Stimulated activated CD4-positive, alpha-beta T cell treated with anti-CD3 and anti-CD28 coated beads, Interleukin-15, amount 100 ng/mL, for 24 hours (primary cell): ENCODE measurements at regions not wholly inside any gene's neighbourhood (a gene's known extent, or its start where the extent isn't known, plus 50 kb on each side); places are given as distances from the start of the nearest gene placed in this dataset.

Experiments
- DNase-seq: peaks from one replicate; pipeline ENCODE4 v3.0.0-alpha.2; 2020

GRCh38 chr11:115087791-115088190 is 409.5 kb downstream of the NXPE2 start:
- no peak for DNase-seq

- no peak for DNase-seq
Measured at GRCh38 chr11:115092516-115092915, 411.7 kb downstream of the CADM1 start.

GRCh38 chr11:115097796-115098408 is 406.3 kb downstream of the CADM1 start:
- DNase-seq: no peak

DNA sequence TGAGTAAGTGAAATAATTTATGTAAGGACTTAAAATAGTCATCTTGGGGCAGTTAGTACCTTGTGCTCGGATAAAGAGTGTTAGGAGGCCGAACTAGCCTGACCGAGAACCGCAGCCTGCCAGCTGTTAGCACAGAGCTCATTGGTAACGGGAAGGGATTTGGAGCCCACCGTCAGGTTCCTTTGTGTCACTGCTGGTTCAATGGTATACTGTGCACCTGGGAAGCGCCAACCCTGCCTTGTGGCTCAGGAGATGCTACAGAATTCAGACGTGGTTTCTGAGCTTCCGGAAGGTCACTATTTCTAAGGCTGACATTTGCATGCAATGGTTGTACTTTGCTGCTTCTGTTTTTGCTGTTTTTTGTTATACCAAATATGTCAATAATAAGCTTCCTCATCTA is 403.5 kb downstream of the CADM1 start:
- no peak for DNase-seq

GRCh38 chr11:115103921-115104320 is 400.3 kb downstream of the CADM1 start:
- DNase-seq: no peak

DNA sequence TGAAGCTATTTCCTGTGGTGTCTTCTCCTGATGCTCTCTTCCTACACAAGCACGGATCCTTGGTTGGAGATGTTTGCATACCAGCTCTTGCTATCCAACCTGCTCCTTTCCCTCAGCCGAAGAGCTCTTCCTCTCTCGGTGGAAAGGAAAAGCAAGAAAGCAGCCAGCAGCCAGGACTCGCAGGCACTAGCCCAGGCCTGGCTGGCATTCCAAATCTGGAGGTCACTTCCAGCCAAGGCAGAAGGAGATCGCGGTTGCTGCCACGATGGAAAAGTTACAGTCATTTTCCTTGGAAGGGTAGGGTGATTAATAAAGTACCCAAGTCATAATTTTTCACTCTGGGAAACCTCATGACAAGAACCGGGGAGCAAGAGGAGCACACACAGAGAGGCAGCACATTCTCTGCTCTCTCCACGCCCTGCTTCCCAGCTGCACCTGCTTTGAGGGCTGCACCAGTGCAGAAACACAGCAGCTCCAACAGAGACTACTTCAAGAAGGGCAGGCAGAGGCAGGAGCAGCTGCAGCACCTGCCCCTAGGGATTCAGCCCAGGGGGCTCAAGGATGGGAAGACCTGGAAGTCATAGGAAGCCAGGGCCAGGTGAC is 399.3 kb downstream of the CADM1 start:
- DNase-seq: no peak

GRCh38 chr11:115111066-115111465 is 393.1 kb downstream of the CADM1 start:
- no peak for DNase-seq

- DNase-seq: no peak
Measured at GRCh38 chr11:115112754-115113153, 391.5 kb downstream of the CADM1 start.

DNA sequence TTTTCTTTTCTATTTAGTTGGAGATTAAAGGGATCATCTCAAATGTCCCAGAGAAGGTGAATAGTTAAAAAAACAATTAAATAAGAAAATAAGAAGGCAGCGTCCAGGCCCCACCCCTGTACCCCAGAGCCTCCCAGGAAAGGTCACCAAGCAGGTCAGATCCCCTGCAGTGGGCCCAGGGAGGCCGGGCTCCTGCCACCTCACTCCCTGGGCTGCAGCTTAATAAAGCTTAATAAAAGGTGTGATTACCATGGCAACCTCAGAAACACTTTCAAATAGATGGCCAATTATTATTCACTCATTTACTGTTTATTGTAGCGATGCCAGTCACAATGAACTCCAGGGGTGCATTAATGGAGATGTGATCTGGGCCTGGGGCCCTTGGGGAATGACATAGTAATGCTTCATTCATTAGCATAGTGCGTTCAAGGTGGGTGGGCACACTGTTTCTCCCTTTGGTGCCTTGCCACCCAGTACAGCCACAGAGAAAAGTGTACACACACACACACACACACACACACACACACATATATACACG is 386.2 kb downstream of the CADM1 start:
- no peak for DNase-seq

GRCh38 chr11:115119146-115119545 is 385.1 kb downstream of the CADM1 start:
- no peak for DNase-seq
